GM10266 (cell line): ENCODE measurements at regions not wholly inside any gene's neighbourhood (a gene's known extent, or its start where the extent isn't known, plus 50 kb on each side); places are given as distances from the start of the nearest gene placed in this dataset.

Experiments
- DNase-seq: peaks from one replicate; pipeline ENCODE4 v3.0.0; 2012; ENCODE audit errors: extremely low spot score
- CTCF ChIP-seq: IDR thresholded peaks from 2 replicates; pipeline ENCODE4 v1.5.1; 2012; ENCODE audit warnings: mild to moderate bottlenecking, low read depth; ENCODE audit not compliant: control insufficient read depth, insufficient read depth; ENCODE audit errors: missing control alignments

GRCh38 chr14:71712478-71712877 is 219.8 kb upstream of the RGS6 start:
- TF ChIP-seq CTCF, result no peak
- DNase-seq, result no peak

GRCh38 chr14:71713016-71713415 is 219.2 kb upstream of the RGS6 start:
- TF ChIP-seq CTCF, result no peak
- no peak for DNase-seq

- DNase-seq, result no peak
- TF ChIP-seq CTCF, result no peak
These were observed 218.8 kb upstream of the RGS6 start for GRCh38 chr14:71713451-71713850.

- DNase-seq, result no peak
- no peak for TF ChIP-seq CTCF
These were observed 218.0 kb upstream of the RGS6 start for GRCh38 chr14:71714225-71714624.

- no peak for TF ChIP-seq CTCF
- no peak for DNase-seq
These were observed 216.0 kb upstream of the RGS6 start for GRCh38 chr14:71716041-71716772.

GRCh38 chr14:71720978-71721624 is 211.1 kb upstream of the RGS6 start:
- peak; percentile 45 for TF ChIP-seq CTCF
- DNase-seq, result peak; percentile 34

- no peak for DNase-seq
These were observed 210.4 kb upstream of the RGS6 start for GRCh38 chr14:71721791-71722190.

More at GRCh38 chr14:71721791-71722190, 210.4 kb upstream of the RGS6 start:
- no peak for TF ChIP-seq CTCF
